Natural killer cell (primary cell): ENCODE measurements at regions not wholly inside any gene's neighbourhood (a gene's known extent, or its start where the extent isn't known, plus 50 kb on each side); places are given as distances from the start of the nearest gene placed in this dataset.

Experiments
- ATAC-seq, 3 donors: fragments of 150-1000 bp in 2 of 3; fragments of 200-7000 bp in 1 of 3; cut with Tn5 transposase; 1 replicate in 1 of 3; 2 replicates in 2 of 3; pipeline ENCODE4 v1.10.0; 2021; ENCODE audit warnings: mild to moderate bottlenecking in 2 of 3, moderate library complexity in 2 of 3
- DNase-seq, 2 donors: peaks; one replicate each; pipeline versions ENCODE4 v3.0.0 to v3.0.0-alpha.2; 2013 to 2021; ENCODE audit warnings: mixed read lengths in 1 of 2
- H3K27ac ChIP-seq: one replicate; pipeline ENCODE4 v1.5.1; 2013; ENCODE audit warnings: mild to moderate bottlenecking, low read length
- H3K27me3 ChIP-seq: one replicate; pipeline ENCODE4 v1.6.1; 2013; ENCODE audit warnings: low read length; ENCODE audit not compliant: control insufficient read depth, insufficient read depth
- H3K36me3 ChIP-seq: one replicate; pipeline ENCODE4 v1.6.1; 2013; ENCODE audit warnings: low read length; ENCODE audit not compliant: control insufficient read depth, insufficient read depth
- H3K4me1 ChIP-seq: one replicate; pipeline ENCODE4 v1.6.1; 2013; ENCODE audit warnings: low read length; ENCODE audit not compliant: control insufficient read depth, insufficient read depth
- H3K4me3 ChIP-seq: one replicate; pipeline ENCODE4 v1.5.1; 2013; ENCODE audit warnings: low read length
- H3K9me3 ChIP-seq: one replicate; pipeline ENCODE4 v1.6.1; 2013; ENCODE audit warnings: low read length; ENCODE audit not compliant: control insufficient read depth, insufficient read depth
- H3K27ac Mint-ChIP-seq, 2 donors: one replicate each; pipeline ENCODE4 v1.8.0; 2022; ENCODE audit warnings: mild to moderate bottlenecking in 2 of 2, mixed read lengths in 2 of 2, moderate library complexity in 1 of 2
- H3K27me3 Mint-ChIP-seq, 2 donors: one replicate each; pipeline ENCODE4 v1.8.0; 2022; ENCODE audit warnings: low read depth in 2 of 2, mixed read lengths in 2 of 2
- H3K36me3 Mint-ChIP-seq: one replicate; pipeline ENCODE4 v1.8.0; 2022; ENCODE audit warnings: mixed read lengths
- H3K4me1 Mint-ChIP-seq, 2 donors: one replicate each; pipeline ENCODE4 v1.8.0; 2022; ENCODE audit warnings: mixed read lengths in 2 of 2
- H3K4me3 Mint-ChIP-seq: one replicate; pipeline ENCODE4 v1.8.0; 2022; ENCODE audit warnings: mild to moderate bottlenecking, moderate library complexity, mixed read lengths
- H3K9me3 Mint-ChIP-seq, 2 donors: one replicate each; pipeline ENCODE4 v1.8.0; 2022; ENCODE audit warnings: mixed read lengths in 2 of 2
- CTCF ChIP-seq: fragments of 200-600 bp; IDR thresholded peaks from one replicate; pipeline ENCODE4 v1.8.0; 2022; ENCODE audit warnings: antibody characterized with exemption
- WGBS: methylation state at CpG from one replicate; pipeline ENCODE4 v1.1.7; 2013; ENCODE audit warnings: missing lambda C conversion rate; ENCODE audit not compliant: insufficient coverage; 5-methylcytosine and 5-hydroxymethylcytosine counted together
- intact Hi-C: fragments of 100-400 bp; cut with micrococcal nuclease; formaldehyde crosslinking; loops from one replicate; pipeline ENCODE4 v1.14.2; 2022

- Mint-ChIP-seq H3K27ac (no peak overlapping the region), H3K4me1 (no peaks in the 10 kb centered on the region), H3K4me3 (no peak overlapping the region), H3K36me3 (no peaks in the 10 kb centered on the region), H3K9me3 (no peaks in the 10 kb centered on the region), H3K27me3 (peaks cover 10 to 15% of the 10 kb centered on the region in 2 donors)
- no peak for ATAC-seq
- intact Hi-C loops = no loop called here
- Histone ChIP-seq H3K27me3 (no peaks in the 10 kb centered on the region), H3K36me3 (no peaks in the 10 kb centered on the region), H3K9me3 (no peaks in the 10 kb centered on the region), H3K27ac (no peak overlapping the region), H3K4me3 (no peak overlapping the region), H3K4me1 (no peaks in the 10 kb centered on the region)
- DNase-seq = no peak
- WGBS = 88% methylated on average over 7 of the region's 7 CpGs
- no peak for TF ChIP-seq CTCF
Observed at GRCh38 chr16:5367951-5368350, 270.4 kb upstream of the EEF2KMT start.

GRCh38 chr16:5366126-5366525 lies 268.5 kb upstream of the EEF2KMT start:
- Mint-ChIP-seq H3K36me3 (no peaks in the 10 kb centered on the region), H3K27me3 (peaks cover 10 to 15% of the 10 kb centered on the region in 2 donors), H3K4me1 (no peaks in the 10 kb centered on the region), H3K9me3 (no peaks in the 10 kb centered on the region), H3K4me3 (no peak overlapping the region), H3K27ac (no peak overlapping the region)
- no peak for TF ChIP-seq CTCF
- Histone ChIP-seq H3K27me3 (no peaks in the 10 kb centered on the region), H3K9me3 (no peaks in the 10 kb centered on the region), H3K4me3 (no peak overlapping the region), H3K4me1 (no peaks in the 10 kb centered on the region), H3K36me3 (no peaks in the 10 kb centered on the region), H3K27ac (no peak overlapping the region)
- no peak for DNase-seq
- 83% methylated on average over 4 of the region's 4 CpGs for WGBS
- intact Hi-C loops = no loop called here
- ATAC-seq = no peak

GRCh38 chr16:5364186-5364585 lies 266.6 kb upstream of the EEF2KMT start:
- H3K9me3 ChIP-seq = no peaks in the 10 kb centered on the region
- intact Hi-C loops = no loop called here
- TF ChIP-seq CTCF = no peak
- peaks cover 10 to 28% of the 10 kb centered on the region in 2 donors for H3K27me3 Mint-ChIP-seq
- no peak overlapping the region for H3K4me3 ChIP-seq
- H3K27me3 ChIP-seq = no peaks in the 10 kb centered on the region
- DNase-seq (no peak), ATAC-seq (no peak)
- H3K27ac Mint-ChIP-seq = no peak overlapping the region
- WGBS = 79% methylated on average over 3 of the region's 5 CpGs
- H3K4me1 ChIP-seq = no peaks in the 10 kb centered on the region
- H3K36me3 ChIP-seq = no peaks in the 10 kb centered on the region
- H3K9me3 Mint-ChIP-seq = no peaks in the 10 kb centered on the region
- H3K36me3 Mint-ChIP-seq = no peaks in the 10 kb centered on the region
- no peak overlapping the region for H3K27ac ChIP-seq
- H3K4me1 Mint-ChIP-seq = no peaks in the 10 kb centered on the region
- no peak overlapping the region for H3K4me3 Mint-ChIP-seq

GRCh38 chr16:5361322-5361721 lies 263.7 kb upstream of the EEF2KMT start:
- intact Hi-C loops = no loop called here
- no peaks in the 10 kb centered on the region for H3K36me3 ChIP-seq
- H3K4me3 ChIP-seq = no peak overlapping the region
- Mint-ChIP-seq H3K27ac (no peak overlapping the region), H3K4me3 (no peak overlapping the region), H3K9me3 (no peaks in the 10 kb centered on the region), H3K4me1 (no peaks in the 10 kb centered on the region), H3K27me3 (peaks cover 10 to 29% of the 10 kb centered on the region in 2 donors), H3K36me3 (no peaks in the 10 kb centered on the region)
- DNase-seq = no peak
- 81% methylated on average over 5 of the region's 5 CpGs for WGBS
- no peak for ATAC-seq
- H3K27me3 ChIP-seq = no peaks in the 10 kb centered on the region
- no peaks in the 10 kb centered on the region for H3K4me1 ChIP-seq
- no peak for TF ChIP-seq CTCF
- no peaks in the 10 kb centered on the region for H3K9me3 ChIP-seq
- no peak overlapping the region for H3K27ac ChIP-seq
